HG03060 (cell line): ENCODE measurements at regions not wholly inside any gene's neighbourhood (a gene's known extent, or its start where the extent isn't known, plus 50 kb on each side); places are given as distances from the start of the nearest gene placed in this dataset.

ENCODE experiments used
- ATAC-seq: cut with Tn5 transposase; IDR thresholded peaks from one replicate; pipeline ENCODE4 v1.9.1; 2021; ENCODE audit warnings: low read depth, moderate number of reproducible peaks; ENCODE audit not compliant: unreplicated experiment

DNA sequence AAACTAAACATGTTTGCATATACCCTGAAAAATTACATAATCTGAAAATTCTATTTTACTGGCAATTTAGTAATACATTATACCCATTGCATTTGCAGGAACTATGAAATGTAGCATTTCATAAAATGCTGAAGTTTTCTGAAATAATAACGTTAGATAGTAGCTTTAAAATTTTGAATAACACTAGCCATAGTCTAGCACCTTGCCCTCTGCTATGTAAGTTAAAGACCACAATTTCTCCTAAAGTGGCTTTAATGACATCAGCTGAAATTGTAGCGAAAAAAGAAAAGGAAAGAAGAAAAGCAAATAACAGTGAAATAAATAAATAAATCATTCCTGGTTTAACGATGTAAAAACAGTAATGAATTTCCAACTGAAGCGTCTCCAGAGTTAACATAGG lies 172.8 kb upstream of the RASA1 start:
- no peak for ATAC-seq

DNA sequence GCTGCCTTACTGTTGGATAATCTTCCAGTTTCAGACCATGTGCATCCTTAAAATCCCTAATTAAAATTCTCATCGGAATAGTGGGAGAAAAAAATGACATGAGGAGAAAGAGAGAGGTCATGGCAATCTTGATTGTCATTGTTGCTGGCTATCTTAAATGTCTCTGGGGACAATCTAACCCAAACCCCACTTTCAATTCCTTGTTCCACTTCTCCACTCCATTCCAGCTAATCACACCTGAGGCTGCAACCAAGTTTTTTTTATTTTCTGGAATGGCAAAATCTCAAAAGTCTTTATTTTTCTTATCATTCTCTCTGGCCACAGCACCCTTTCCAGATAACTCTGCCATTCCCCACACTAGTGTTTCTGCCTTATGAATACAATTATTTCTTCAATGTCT lies 171.9 kb upstream of the RASA1 start:
- no peak for ATAC-seq

GRCh38 chr5:87097664-87098063 lies 170.0 kb upstream of the RASA1 start:
- no peak for ATAC-seq

DNA sequence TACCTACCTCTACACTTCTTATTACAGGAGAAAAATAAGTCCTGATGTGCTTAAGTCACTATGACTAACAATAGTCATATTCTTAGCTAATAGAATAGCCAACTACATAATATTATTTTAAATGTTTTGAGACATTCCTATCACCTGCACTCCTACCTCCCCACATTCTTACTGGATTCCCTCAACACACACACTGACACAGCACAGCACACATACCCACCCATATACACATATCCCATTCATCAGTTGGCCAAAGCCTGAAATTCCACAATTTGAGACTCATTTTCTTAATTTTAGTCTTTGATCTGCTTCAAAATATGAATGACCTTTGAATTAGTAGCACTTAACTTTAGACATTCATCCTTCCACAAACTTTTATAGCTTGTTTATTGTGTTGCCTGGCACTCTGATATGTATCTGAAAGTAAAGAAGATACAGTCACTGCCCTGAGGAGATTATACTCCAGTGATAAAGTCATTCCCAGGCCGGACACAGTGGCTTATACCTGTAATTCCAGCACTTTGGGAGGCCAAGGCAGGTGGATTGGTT lies 168.3 kb upstream of the RASA1 start:
- ATAC-seq, result no peak

GRCh38 chr5:87099968-87100367 lies 167.7 kb upstream of the RASA1 start:
- no peak for ATAC-seq

GRCh38 chr5:87101321-87101720 lies 166.4 kb upstream of the RASA1 start:
- ATAC-seq, result no peak

DNA sequence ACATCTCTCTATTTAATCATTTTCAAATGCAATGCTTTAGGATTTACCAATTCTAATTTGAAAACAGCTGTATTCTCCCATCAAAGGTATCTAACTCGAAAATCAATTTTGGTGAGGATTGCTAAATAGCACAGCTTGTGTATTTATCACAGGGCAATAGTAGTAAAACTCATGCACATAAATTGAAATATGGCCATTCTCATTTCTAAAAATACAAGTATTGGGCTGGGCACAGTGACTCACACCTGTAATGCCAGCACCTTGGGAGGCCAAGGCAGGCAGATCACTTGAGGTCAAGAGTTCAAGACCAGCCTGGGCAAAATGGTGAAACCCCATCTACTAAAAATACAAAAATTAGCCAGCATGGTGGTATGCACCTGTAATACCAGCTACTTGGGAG lies 164.8 kb upstream of the RASA1 start:
- ATAC-seq, result no peak

GRCh38 chr5:87103616-87104287 lies 163.9 kb upstream of the RASA1 start:
- peak; percentile 95 for ATAC-seq

DNA sequence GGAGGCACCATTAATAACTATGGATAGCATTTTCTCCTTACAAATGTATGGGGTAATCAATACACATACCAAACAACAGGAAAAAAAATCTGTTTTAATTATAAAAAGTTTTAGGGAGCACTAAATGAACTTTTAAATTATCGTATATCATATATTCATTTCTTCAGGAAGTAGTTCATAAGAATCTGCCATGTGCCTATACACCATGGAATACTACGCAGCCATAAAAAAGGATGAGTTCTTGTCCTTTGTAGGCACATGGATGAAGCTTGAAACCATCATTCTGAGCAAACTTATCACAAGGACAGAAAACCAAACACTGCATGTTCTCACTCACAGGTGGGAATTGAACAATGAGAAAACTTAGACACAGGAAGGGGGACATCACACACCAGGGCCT lies 162.1 kb upstream of the RASA1 start:
- ATAC-seq, result no peak

- ATAC-seq, result no peak
These were observed 157.9 kb upstream of the RASA1 start for GRCh38 chr5:87109746-87110145.

GRCh38 chr5:87110721-87111120 lies 157.0 kb upstream of the RASA1 start:
- ATAC-seq, result no peak

GRCh38 chr5:87113861-87114260 lies 153.8 kb upstream of the RASA1 start:
- ATAC-seq, result no peak

GRCh38 chr5:87114631-87115030 lies 153.1 kb upstream of the RASA1 start:
- no peak for ATAC-seq

- ATAC-seq, result no peak
These were observed 151.8 kb upstream of the RASA1 start for GRCh38 chr5:87115839-87116364.

DNA sequence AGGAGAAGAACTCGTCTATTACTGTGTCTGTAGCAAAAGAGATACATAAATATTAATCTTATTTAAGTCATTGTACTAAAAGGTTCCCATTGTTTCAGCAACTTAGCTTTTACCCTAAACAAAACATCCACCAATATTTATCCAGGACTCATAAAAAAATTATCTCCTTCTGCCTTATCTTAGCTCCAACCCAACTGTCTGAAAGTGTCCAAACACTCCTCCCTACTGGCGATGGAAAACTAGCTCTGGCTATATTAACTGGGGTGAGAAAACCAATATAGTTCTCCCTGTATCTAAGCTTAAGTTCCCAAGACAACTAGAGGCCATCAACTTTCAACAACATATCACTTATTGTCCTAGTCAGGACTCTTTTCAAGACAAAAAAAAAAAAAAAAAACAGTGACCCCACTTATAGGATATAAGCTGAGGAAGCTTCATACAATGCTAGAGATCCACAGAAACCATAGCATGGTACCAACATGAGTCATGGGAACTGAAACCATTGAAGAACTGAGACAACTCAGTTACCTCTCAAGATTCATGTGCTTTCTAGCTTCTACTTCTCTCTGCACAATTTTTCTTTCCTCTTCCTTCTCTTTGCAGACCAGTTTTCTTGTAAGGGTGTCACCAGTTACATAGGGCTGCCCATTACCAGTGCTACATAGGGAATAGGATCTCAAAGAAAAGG lies 150.7 kb upstream of the RASA1 start:
- peak; percentile 75 for ATAC-seq

GRCh38 chr5:87119588-87119987 lies 148.1 kb upstream of the RASA1 start:
- no peak for ATAC-seq

- ATAC-seq, result peak; percentile 3
These were observed 147.0 kb upstream of the RASA1 start for GRCh38 chr5:87120518-87121303.

- ATAC-seq, result peak; percentile 72
These were observed 146.2 kb upstream of the RASA1 start for GRCh38 chr5:87121304-87122150.

DNA sequence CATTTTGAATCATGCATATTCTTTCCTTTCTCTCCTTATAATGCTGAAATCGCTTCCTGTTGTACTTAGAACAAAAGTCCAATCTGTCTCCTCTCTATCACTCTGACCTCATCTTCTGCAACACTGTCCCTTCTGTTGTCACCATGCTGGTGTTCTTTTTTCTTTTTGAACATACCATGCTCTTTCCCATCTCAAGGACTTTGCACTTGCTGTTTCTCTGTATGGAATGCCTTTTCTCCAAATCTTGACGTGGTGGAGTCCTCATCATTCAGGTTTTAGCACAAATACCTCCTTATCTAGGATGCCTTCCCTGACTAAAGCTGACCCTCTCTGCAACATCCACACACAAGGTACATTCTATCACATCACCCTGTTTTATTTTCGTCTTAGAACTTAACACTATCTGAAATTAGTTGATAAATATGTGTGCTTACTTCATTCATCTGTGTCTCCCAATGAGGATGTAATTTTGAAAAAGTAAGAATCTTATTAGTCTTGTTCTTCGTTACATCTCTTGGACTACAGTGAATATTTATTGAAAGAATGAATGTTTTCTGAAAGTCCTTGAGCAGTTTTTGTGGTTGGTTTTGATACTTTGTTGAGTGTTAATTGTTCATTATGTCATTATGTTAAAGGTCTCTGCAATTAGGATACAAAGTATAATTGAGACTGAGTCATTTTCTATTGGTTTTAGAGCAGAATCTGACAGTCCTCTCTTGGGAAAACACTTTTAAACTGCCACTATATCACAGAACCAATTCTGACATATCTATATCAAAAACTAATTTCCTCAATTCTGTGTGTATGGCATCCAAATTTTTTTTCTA lies 145.3 kb upstream of the RASA1 start:
- ATAC-seq, result no peak
